GM21360 (cell line): ENCODE measurements at regions not wholly inside any gene's neighbourhood (a gene's known extent, or its start where the extent isn't known, plus 50 kb on each side); places are given as distances from the start of the nearest gene placed in this dataset.
A peak's percentile ranks its signal among the peaks of the same experiment; 100 is the strongest.
"Not testable (repeated sequence)": the region's sequence is repeated elsewhere in the genome, so short reads cannot be mapped to it uniquely, and the experiment has no call there.

ENCODE experiments used
- ATAC-seq: cut with Tn5 transposase; IDR thresholded peaks from one replicate; pipeline ENCODE4 v1.9.1; 2021; ENCODE audit warnings: mild to moderate bottlenecking, moderate library complexity; ENCODE audit not compliant: unreplicated experiment

DNA sequence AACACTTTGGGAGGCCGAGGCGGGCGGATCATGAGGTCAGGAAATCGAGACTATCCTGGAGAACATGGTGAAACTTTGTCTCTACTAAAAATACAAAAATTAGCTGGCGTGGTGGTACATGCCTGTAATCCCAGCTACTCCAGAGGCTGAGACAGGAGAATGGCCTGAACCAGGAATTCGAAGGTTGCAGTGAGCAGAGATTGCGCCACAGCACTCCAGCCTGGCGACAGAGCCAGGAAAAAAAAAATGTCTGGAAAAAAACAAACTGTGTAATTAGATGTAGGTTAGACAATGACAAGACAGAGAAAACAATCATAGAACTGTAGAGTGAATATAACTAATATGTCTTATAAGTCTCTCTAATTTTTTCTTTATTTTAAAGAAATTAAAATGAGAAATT is 1002.5 kb upstream of the LCORL start:
- no peak for ATAC-seq

DNA sequence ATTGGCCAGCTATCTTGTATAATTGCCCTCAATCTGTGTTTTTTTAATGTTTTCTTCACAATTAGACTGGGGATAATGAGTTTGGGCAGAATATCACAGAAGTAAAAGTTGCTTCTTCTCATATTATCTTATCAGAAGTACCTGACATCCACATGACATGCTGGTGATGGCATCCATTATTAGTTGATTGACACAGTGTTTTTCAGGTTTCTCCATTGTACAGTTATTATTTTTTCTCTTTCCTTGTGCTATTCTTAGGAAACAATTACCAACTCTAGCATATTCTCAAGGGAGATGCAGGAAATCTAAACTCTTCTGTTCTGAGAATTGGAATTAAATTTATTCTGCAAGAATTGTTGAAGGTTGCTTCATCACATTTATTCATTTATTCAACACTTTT is 1000.1 kb upstream of the LCORL start:
- ATAC-seq, result no peak

DNA sequence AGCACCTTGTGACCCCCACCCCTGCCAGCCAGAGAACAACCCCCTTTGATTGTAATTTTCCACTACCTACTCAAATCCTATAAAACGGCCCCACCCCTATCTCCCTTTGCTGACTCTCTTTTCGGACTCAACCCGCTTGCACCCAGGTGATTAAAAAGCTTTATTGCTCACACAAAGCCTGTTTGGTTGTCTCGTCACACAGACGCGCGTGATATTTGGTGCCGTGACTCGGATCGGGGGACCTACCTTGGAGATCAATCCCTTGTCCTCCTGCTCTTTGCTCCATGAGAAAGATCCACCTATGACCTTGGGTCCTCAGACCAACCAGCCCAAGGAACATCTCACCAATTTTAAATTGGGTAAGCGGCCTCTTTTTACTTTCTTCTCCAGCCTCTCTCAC is 995.0 kb upstream of the LCORL start:
- ATAC-seq, result not testable (repeated sequence)

DNA sequence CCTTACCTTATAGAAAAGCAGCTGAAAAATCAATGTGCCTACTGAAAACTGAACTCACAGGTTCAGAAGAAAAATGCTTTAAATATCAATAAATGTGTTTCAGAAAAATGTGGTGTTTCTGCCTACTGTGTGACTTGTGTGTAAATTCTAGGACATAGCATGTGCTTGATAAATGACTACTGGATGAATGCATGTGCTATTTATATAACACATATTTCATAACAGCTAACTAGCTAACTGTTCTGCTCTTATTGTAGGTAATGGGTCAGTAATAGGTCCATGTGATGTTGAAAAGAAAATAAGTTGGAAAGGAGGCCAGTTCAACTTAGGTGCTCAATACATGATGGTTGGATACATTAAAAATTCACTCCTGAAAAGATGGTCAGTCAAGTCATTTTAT is 993.0 kb upstream of the LCORL start:
- ATAC-seq, result no peak

DNA sequence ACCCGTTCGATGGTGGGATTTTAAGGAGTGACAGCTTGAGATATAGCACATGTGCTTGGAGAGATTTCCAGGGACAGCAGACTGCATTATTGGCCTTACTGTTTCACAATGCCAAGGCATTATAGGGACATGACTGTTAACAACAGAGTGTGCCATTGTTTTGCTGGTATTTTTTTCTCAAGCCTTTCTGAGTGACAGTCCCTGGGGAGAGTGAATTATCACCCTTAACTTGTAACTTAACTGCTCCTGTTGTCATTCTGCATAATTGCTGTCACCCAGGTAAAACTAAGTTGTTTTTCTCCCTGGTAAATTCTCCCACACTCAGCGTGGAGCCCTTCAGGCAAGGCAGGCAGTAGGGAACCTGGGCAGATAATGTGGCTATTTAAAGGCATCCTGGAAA is 989.2 kb upstream of the LCORL start:
- ATAC-seq, result no peak

DNA sequence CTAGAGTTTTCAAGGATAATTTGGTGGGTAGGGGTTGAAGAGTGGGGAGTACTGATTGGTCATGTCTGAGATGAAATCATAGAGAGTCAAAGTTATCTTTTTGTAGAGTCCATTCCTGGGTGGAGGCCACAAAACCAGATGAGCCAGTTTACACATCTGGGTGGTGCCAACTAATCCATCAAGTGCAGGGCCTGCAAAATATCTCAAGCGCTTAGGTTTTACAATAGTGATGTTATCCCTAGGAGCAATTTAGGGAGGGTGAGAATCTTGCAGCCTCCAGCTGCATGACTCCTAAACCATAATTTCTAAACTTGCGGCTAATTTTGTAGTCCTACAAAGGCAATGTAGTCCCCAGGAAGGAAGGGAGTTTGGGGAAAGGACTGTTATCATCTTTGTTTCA is 988.3 kb upstream of the LCORL start:
- ATAC-seq, result no peak

DNA sequence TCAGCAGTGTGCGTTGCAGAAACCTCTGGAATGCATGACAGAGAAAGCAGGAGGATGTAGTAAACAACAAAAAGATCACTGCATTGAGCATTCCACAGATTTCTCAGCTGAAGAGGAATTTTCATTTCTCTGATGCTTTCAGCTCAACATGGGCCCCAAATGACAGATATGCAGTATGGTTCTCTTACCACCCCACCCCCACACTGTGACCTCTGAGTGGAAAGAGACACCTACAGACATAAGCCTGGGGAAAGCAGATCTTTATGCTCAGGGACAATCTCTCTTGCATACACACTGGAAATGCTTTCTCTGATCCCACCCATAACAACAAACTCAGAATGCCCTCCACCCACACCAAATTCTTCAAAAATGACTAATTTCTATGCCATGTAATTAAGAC is 983.7 kb upstream of the LCORL start:
- no peak for ATAC-seq

DNA sequence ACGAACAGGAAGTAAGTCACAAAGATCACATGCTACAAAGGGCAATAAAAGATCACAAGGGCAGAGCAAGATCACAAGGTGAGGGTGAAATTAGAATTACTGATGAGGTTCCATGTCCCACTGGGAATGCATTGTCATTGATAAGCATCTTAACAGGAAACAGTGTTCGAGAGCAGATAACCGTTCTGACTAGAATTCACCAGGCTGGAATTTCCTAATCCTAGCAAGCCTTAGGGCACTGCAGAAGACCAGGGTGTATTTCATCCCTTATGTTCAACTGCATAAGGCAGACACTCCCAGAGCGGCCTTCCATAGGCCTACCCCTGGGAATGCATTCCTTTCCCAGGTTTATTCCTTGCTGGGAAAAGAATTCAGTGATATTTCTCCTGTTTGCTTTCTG is 980.6 kb upstream of the LCORL start:
- no peak for ATAC-seq

DNA sequence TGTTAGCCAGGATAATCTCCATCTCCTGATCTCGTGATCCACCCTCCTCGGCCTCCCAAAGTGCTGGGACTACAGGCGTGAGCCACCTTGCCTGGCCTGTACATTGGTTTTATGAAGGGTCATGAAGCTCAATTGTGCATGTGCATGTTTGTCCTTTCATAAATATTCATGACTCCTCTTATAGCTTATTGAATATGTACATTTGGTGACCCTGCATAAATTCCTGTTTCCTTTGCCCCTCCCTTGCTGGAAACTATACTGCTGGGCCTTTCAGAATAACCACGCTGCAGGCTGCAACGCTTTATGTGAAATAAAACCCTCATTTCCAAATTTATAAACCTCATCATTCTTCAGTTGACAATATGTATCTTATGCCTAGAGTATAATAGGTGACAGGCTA is 978.0 kb upstream of the LCORL start:
- no peak for ATAC-seq

DNA sequence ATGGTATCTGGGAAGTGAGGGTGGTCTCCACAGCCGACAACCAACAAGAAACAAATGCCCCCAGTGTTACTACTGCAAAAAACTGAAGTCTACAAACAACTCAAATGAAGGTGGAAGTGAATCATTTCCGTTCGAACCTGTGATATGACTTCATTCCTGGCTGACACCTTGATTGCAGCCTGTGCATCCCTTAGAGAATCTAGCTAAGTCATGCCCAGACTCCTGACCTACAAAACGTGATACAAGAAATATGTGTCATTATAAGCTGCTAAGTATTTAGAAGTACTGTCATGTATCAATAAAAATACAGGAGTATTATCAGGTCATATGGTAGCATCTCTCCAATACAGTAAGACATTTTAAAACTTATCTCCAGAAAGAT is 959.7 kb upstream of the LCORL start:
- no peak for ATAC-seq

DNA sequence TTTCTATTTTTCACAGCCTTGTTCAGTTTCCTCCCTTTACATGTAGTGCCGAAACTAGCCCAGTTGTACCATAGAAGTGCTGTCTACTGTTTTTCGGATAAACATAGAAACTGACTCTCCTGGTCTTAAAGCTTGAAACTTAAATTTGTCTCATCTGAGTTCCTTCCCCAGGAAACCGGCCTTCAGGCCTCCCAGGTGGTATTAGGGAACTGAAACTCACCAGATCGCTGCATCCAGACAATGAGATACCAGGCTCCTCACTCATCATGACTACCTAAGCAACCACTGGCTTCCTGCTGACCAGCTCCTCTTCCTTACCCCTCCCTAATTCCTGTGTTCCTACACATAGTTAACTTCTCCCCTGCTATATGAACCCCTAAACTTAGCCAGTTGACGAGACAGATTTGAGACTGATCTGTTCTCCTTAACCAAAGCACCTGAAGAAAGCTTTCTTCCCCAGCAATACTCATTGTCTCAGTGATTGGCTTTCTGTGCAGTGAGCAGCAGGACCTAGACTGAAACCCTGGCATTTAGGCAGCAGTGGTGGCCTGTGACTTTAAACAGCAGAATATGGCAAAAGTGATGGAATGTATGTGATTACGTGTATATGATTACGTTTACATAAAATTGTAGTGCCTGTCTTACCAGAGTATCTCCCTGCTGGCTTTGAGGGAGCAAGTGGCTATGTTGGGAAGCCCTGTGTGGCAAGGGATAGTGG is 959.1 kb upstream of the LCORL start:
- peak; percentile 96 for ATAC-seq

DNA sequence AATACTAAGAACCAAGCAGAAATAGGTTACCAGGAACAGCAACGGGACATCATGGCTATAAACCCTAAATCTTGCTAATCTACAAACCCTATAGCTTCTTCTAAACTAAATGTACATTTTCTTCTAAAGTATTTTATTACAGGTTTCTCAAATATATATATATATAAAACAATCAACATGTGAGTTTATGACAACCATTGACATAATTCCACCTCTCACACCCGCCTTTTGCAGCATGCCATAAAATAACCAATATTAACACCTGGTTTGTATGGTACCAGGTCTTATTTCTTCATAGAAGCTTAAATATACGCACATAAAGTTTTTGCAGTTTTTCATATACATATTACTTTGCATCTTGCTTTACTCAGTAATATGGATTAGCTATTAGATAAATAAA is 955.3 kb upstream of the LCORL start:
- ATAC-seq, result no peak

DNA sequence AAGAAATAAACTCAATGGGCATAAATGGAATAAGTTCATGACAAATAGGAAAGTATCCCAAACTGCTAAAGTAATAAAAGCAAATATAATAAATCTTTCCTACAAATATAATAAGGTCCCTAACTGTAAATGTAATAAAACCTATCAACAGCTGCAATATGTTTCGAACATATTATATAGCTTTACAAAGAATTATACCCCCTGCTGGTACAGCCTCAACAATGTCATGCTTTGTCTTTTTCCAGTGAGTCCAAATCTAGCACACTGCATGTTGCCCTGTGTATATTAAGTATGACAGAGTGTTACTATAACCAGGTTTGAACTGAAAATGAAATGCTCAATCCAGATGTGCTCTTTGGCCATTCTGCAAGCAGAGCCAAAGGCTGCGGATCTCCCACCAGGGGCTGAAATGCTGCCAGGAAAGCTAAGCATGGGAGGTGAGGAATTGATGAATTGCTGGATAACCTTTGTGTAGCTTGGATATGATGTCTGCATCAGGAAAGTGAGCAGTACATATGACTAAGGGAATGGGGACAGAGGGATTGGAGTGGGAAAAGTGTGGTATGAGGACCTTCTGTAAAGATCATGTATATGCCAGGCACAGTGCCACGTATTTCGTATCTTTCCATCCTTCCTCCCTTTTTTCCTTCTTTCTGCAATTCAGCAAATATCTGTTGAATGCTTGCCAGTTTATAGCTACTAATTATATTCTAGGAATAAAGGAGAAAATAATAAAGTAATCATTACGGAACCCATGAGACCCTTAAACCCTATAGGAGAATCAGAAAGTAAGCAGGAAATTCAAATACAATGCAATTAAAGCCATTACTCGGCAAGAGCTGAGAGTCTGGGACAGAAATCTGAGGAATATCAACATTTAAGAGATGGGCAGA is 954.6 kb upstream of the LCORL start:
- ATAC-seq, result no peak

DNA sequence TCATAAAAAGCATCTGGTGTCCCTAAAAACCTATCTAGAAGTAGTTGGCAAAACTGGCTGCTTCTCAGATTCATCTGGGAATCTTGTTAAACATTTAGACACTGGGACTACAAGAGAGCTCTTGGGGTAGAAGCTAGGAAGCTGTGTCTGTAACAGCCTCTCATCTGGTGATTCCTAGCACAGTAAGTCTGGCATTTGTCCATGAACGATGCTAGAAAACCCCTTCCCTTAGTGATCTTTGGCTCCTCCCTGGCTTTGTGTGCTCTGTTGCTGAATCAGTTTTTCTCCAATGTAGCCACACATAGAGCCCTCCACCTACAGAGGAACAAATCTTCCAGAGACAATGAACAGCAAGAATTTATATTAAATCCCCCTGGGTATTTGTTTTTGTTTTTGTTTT is 951.7 kb upstream of the LCORL start:
- no peak for ATAC-seq

DNA sequence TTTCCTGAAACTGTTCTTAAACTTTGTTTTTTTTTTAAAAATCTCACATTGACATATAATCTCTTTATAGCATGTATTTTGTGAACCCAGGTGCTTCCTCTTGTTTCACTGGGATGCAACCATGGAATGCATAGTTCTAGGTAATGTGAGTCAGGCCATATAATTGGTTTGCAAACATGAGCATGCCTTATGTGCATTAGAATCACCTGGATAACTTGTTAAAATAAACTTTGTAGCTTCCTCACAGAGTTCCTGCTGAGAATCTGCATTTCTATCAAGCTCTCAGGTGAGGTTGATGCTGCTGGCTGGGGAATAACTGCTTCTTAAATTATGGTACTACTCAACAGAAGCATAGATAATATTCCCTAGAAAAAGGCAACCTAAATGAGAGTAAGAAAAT is 940.3 kb upstream of the LCORL start:
- no peak for ATAC-seq

DNA sequence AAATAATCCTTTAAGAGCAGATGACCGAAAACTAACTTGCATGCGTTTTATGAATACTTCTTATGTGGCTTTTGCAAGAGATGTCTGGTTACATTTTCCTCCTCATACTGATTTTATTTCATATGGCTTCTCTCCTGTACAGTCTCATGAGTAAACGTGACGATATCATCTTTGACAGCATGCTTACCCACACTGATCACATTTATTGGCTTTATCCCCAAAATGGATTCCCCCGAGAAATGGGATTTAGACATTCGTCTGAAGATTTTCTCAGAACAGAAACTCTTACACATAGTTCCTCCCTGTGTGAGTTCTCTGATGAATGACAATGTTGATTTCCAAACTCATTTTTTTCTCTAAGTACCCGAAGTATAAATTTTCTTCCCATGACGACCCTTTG is 939.7 kb upstream of the LCORL start:
- no peak for ATAC-seq

DNA sequence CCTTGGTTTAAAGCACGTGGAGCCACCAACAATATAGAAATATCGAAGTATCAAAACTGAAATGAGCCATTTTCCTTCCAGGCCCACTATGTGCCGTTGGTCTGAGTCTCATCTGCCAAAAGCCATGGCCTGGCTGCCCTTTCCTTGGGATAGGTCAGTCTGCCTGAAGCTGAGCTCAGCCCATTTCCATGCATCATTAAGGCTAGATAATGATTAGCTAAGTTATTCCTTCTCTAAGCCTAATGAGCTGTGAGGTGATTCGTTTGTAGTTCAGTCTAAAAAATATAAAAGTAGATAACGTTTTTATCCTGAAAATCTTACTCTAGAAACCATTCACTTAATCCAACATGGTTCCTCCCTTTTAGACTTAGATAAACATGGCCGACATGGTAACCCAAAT is 936.2 kb upstream of the LCORL start:
- ATAC-seq, result no peak

DNA sequence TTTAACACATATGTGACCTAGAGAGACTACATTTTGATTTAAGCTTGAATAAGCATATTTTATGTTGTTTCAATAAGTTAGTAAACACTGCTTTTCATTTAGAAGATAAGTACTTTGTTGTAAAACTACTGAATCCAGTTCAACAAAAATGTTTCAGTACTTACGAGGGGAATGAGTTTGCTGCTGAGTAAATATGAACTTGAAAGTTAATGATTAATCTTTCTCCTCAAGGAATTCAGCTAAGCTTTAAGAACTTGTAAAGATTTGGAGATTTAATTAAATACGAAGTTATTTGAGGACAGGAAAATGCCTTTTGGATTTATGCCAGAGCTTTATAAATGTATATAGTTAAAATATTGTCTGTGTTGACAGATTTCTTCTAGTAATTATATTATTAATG is 933.0 kb upstream of the LCORL start:
- no peak for ATAC-seq

DNA sequence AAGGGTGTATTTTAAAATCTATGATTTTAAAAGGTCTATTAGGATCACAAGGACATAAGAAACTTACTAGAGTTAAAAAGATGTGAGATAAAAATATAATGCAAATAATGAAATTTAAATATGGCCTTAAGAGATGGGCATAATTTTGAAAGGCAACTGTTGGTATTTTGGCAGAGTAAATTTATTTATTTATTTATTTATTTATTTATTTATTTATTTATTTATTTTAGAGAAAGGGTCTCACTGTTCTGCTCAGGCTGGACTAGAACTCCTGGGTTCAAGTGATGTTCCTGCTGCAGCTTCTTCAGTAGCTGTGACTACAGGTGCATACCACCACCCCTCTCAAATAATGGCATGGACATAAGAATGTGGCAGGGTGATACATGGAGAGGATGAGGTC is 932.1 kb upstream of the LCORL start:
- ATAC-seq, result no peak

DNA sequence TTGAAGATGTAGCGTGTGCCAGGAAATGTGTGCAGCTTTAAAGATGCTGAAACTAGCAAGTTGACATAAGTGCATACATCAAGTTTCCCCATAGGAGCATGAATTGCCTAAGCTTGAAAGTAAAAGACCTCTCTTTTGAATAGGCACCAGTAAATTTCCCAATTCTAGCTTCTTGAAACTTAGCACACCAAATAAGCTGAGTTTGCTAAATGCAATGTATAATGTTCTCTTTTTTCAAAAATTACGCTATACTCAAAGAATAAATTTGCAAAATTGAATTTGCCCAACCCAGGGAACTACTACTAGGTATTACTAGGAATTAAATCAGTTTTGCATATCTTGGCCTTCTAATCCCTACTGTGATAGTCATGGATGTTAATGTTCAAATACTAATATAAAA is 923.9 kb upstream of the LCORL start:
- no peak for ATAC-seq

DNA sequence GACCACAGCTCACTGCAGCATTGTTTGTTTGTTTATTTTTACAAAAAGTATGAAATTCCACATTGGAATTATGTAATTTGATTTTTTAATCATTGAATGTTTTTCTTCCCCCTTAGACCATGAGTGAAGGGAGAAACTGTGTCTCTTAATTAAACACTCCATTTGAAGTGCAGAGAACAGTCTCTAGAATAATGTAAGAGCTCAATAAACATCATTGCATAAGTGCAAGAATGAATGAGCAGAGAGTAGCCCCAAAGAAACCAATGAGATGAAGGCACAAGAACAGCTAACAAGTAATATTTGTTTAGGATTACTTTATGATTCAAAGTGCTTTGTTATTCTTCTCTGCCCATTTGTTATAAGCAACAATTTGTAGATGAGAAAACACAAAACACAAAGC is 921.3 kb upstream of the LCORL start:
- ATAC-seq, result no peak

DNA sequence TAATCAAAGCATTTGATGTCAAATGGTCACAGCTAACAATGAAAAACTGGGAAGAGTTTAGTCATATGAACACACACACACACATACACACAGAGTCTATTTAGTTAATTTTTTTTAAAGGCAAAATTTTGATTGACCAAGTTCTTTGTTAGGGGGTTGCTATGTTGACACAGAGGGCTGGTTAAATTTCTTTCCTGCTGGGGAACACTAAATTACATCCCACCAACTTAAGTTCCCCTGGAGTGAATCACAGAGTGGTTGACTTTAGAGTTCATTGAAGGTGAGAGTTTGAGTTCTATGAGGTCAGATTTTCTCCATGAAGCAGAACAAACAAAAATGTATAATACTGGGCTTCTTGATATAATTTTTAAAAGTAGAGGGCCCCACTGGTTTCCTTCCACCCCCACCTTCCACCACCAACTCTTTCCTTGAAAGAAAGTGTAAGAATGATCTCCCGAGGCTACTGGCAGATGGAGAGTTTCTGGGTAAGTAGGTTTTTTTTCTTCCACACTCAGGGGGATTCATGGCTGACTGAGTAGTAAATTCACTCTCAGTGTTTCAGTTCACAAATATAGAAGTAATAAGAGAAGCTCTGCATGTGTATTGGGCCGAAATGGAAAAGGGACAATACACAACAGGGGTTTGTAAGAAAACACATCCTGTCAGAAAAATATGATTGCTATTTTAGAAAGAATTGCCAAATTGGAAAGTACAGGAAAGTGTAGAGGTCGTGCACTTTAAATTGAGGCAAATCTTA is 917.0 kb upstream of the LCORL start:
- ATAC-seq, result no peak
